ENCODE measurements at regions not wholly inside any gene's neighbourhood (a gene's known extent, or its start where the extent isn't known, plus 50 kb on each side); places are given as distances from the start of the nearest gene placed in this dataset.
A peak's percentile ranks its signal among the peaks of the same experiment; 100 is the strongest.

GRCh38 chr13:99736541-99736940 lies 235.0 kb downstream of the ZIC5 start:
- no peak overlapping the region for H2AFZ ChIP-seq (ENCODE audit: low read length)
- H3K18ac ChIP-seq (ENCODE audit: extremely low read depth, low read length) = peak overlapping the region; percentile 44; the same call in 1 of the 2 replicates
- DNase-seq (ENCODE audit: low read depth in 1 of 2, low spot score in 2 of 2) = peak in 1 of 2 experiments; percentile 41
- ChIA-PET POLR2A (ENCODE audit: partially characterized antibody) (interaction anchor here (0.6 to 2.6 kb wide), 4 partner anchors 10 to 50 kb away, joined by 3 to 8 read pairs (median 4); no protein-coding TSS in a partner anchor), CTCF (ENCODE audit: partially characterized antibody) (interaction anchor here (0.8 to 1.4 kb wide), 6 partner anchors 11 to 222 kb away, joined by 3 to 4 read pairs (median 3); no protein-coding TSS in a partner anchor)
- H4K8ac ChIP-seq (ENCODE audit: extremely low read depth, insufficient read depth, low read length) = no peak overlapping the region
- H2BK120ac ChIP-seq (replicated peaks; ENCODE audit: low read depth, low read length) = peak overlapping the region; percentile 13
- H4K5ac ChIP-seq (ENCODE audit: insufficient read length, low read depth, low read length) = no peak overlapping the region
- H3K14ac ChIP-seq (ENCODE audit: insufficient read length) = no peak overlapping the region
- no peak overlapping the region for H3K4me2 ChIP-seq (ENCODE audit: insufficient read depth in 1 of 2, low read depth in 2 of 2, low read length in 2 of 2)
- H3K79me1 ChIP-seq (ENCODE audit: low read depth, low read length) = no peaks in the 10 kb centered on the region
- WGBS, 2 experiments (ENCODE audit: extremely low coverage in 1 of 2, insufficient coverage in 1 of 2, insufficient read length in 1 of 2, insufficient replicate concordance in 2 of 2, low coverage in 1 of 2, low lambda C conversion rate in 2 of 2, missing lambda C conversion rate in 1 of 2) = 83% methylated on average over 3 of the region's 3 CpGs; no CpG with 5 or more reads in 1 of the 2 experiments
- H3K23me2 ChIP-seq (ENCODE audit: low read depth, low read length) = no peaks in the 10 kb centered on the region
- H2BK12ac ChIP-seq (ENCODE audit: low read depth, low read length) = 0 out of 2 replicates have a peak overlapping the region, but pooled peaks have one; percentile 5
- peak overlapping the region; percentile 73 for H2BK20ac ChIP-seq (ENCODE audit: low read length)
- H3K23ac ChIP-seq (ENCODE audit: insufficient read length) = no peak overlapping the region
- peaks cover 9 to 31% (median 13%) of the 10 kb centered on the region in 4 experiments for H3K4me1 ChIP-seq (replicated peaks in 1 of 4; ENCODE audit: control insufficient read depth in 3 of 4, insufficient read depth in 4 of 4, low read length in 3 of 4)
- H4K20me1 ChIP-seq (replicated peaks in 1 of 2; ENCODE audit: control insufficient read depth in 1 of 2, insufficient read depth in 2 of 2, low read length in 2 of 2) = no peaks in the 10 kb centered on the region
- no peak overlapping the region for H3K4me3 ChIP-seq (ENCODE audit: extremely low read depth in 1 of 4, insufficient read depth in 2 of 4, low read depth in 3 of 4, low read length in 4 of 4)
- H3K56ac ChIP-seq (replicated peaks; ENCODE audit: insufficient read length, low read depth, low read length) = no peak overlapping the region
- H3K36me3 ChIP-seq (ENCODE audit: control insufficient read depth in 2 of 4, insufficient read depth in 4 of 4, low read length in 3 of 4) = no peaks in the 10 kb centered on the region; a peak in 1 of 8 replicates
- no peaks in the 10 kb centered on the region for H3K9me3 ChIP-seq (ENCODE audit: insufficient read depth in 2 of 2, low read depth in 1 of 2, low read length in 1 of 2)
- no peak overlapping the region for H3K9ac ChIP-seq (replicated peaks in 1 of 4; ENCODE audit: extremely low read depth in 1 of 4, low read depth in 3 of 4, low read length in 3 of 4)
- H2AK5ac ChIP-seq (ENCODE audit: low read depth, low read length) = no peak overlapping the region
- no peaks in the 10 kb centered on the region for H3K27me3 ChIP-seq (replicated peaks in 1 of 4; ENCODE audit: control insufficient read depth in 3 of 4, extremely low read depth in 1 of 4, insufficient read depth in 3 of 4, low read length in 3 of 4)
- no peak for FAIRE-seq
- H3K4ac ChIP-seq (replicated peaks; ENCODE audit: insufficient read length, low read depth, low read length) = no peak overlapping the region
- 0 out of 2 replicates have a peak overlapping the region, but pooled peaks have one; percentile 11 for H2BK5ac ChIP-seq (ENCODE audit: low read depth, low read length)
- H4K91ac ChIP-seq (replicated peaks; ENCODE audit: insufficient read length, low read length) = peak overlapping the region; percentile 75
- H2BK15ac ChIP-seq (ENCODE audit: low read length) = no peak overlapping the region
- no peaks in the 10 kb centered on the region; a peak in 1 of 4 replicates for H3K79me2 ChIP-seq (ENCODE audit: control insufficient read depth in 1 of 2, insufficient read depth in 2 of 2, low read length in 2 of 2)
- no peak overlapping the region for H3K27ac ChIP-seq (ENCODE audit: low read depth, low read length)
- TF ChIP-seq HDAC2 (IDR thresholded peaks at IDR 0.05; ENCODE audit: borderline replicate concordance in 1 of 2, low read depth in 2 of 2, low read length in 2 of 2) (no peak), GTF2F1 (IDR thresholded peaks at IDR 0.05; ENCODE audit: borderline replicate concordance, low read depth, low read length) (no peak), BCL11A (IDR thresholded peaks at IDR 0.05; ENCODE audit: low read depth in 2 of 2, low read length in 2 of 2) (no peak), GABPA (IDR thresholded peaks at IDR 0.05; ENCODE audit: borderline replicate concordance, insufficient read depth, low read length) (no peak), SIX5 (IDR thresholded peaks at IDR 0.05; ENCODE audit: low read depth, low read length) (no peak), EZH2 (IDR thresholded peaks at IDR 0.05; ENCODE audit: low read depth, low read length, severe bottlenecking) (no peak), NANOG (IDR thresholded peaks at IDR 0.05; ENCODE audit: insufficient read depth, low read depth, low read length, poor library complexity, severe bottlenecking) (no peak), ASH2L (IDR thresholded peaks at IDR 0.05; ENCODE audit: low read length) (no peak), SRF (IDR thresholded peaks at IDR 0.05; ENCODE audit: low read depth, low read length) (no peak), ZNF274 (IDR thresholded peaks at IDR 0.05; ENCODE audit: borderline replicate concordance, extremely low read depth, low read length) (no peak), BACH1 (IDR thresholded peaks at IDR 0.05; ENCODE audit: low read length) (no peak), TCF12 (IDR thresholded peaks at IDR 0.05; ENCODE audit: low read depth, low read length) (no peak), KDM4A (IDR thresholded peaks at IDR 0.05; ENCODE audit: low read depth, low read length, severe bottlenecking) (no peak), CEBPB (IDR thresholded peaks at IDR 0.05; ENCODE audit: low read depth, low read length) (no peak)

Data from H1 (cell line).